ENCODE measurements at regions not wholly inside any gene's neighbourhood (a gene's known extent, or its start where the extent isn't known, plus 50 kb on each side); places are given as distances from the start of the nearest gene placed in this dataset.

DNA sequence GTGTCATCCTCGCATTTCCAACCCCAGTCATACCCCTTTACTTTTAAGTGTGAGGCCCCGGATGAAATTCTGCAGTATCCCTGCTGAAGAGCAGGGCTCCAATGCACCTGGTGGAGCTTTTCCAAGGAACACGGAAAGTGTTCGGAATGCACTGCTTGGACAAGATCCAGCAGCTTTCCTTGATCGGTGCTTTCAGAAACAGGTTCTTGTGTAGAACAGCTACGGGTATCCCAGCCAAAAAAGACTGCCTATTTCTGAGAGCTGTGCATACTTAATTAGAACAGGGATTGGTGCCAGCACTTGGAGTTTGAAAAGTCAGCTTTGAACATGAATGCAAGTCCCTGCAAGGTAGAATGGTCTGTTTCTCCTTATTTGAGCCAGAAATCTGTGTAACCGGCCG lies 87.2 kb upstream of the C1QTNF9B start:
- DNase-seq: no peak

DNA sequence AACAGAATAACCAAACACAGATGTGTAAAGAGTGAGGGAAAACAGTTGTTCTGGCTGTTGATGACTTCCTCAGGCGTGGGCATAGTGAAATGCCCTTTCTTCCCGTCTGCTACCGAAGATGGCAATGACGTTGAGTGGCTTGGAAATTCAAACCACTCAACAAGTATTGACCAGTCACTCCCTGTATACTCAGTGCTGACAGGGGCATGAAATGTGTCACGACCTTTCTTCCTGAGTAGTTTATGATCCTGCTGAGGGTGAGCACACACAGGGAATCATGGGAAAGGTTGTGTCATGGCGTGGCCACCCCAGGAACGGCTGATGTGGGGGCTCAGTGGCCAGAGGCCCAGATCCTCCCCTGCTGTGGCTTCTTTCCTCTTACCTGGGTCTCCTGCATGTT lies 87.8 kb upstream of the C1QTNF9B start:
- no peak for DNase-seq

DNA sequence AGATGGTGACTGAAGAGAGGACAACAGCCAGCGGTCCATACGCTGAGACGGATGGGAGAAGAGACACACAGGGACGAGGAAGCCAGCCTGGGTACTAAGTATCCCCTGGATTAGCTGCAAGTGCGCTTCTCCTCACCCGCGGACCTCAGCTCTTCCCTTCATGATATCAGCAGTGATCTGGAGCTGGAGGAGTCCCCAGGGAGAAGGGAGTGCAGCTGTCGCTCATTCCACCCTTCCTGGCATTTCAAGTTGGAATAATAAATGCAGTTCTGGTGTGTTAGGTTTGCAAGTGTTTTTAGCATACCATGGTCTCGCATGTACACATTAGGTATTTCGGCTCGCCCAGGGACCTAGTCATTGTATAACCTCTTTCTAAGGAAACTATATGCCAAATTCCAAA lies 88.5 kb upstream of the C1QTNF9B start:
- peak; percentile 36 for DNase-seq

DNA sequence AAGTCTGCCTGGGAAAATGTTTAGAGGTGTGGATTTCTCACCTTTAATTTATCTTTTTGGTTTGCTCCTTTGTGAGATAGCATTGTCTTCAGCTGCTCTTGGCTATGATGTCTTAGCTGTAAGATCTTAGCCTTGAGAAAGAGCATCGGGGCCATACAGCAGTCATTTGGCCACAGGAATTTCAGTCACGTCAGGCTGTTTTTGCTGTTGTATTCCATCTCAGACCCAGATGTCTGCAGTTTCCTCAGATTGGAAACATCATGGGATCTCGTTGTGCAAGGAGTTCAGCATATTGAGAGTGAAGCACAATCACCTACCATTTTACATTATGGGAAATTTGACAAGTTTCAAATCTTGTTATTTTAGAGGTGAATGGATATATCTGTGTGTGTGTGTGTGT lies 89.3 kb upstream of the C1QTNF9B start:
- DNase-seq: peak; percentile 91

DNA sequence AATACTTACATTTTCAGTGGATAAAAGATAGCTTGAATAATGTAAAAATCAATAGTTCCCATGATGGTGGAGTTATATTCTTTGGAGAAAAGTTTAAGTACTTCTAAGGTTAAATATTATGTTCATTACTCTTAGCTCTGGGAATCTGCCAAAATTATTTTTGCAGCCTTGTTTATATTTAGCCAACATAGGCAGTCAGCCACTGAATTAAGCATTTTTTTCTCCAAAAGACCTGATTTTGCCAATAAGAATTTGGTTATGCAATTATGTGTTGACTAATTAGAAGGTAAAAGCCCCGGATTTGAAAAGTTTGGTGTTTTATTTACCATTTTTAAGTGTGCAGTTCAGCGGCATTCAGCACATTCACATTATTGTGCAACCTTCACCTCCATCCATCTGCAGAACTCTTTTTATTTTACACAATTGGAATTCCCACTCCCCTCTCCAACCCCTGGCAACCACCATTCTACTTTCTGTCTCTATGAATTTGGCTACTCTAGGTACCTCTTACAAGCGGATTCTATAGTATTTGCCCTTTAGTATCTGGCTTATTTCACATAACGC lies 90.1 kb upstream of the C1QTNF9B start:
- DNase-seq: peak; percentile 54

DNA sequence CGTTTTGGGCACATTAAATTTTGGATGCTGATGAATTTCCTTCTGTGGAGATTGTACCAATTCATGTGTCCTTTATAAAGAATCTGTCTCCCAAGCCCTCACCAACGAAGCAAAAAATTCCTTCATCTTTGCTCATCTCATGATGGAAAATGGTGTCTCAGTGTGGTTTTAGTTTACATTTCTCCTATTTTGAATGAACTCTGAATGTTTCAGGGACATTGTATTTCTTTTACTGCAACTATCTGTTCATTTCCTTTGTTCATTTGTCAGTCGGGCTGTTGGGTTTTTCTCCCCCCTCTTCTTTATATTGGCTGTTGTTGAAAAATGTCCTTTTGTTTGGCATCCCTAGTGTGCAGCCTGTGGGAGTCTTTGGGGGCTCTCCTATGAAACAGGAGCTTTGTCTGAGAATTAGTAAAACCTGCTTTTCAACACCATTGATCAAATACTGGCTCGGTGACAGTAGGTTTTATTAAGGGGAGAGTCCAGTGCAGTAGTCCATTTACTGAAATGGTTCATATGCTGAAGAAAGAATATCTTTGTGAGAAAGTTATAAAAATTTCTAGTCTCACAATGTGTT lies 91.3 kb upstream of the C1QTNF9B start:
- DNase-seq: peak; percentile 47

DNA sequence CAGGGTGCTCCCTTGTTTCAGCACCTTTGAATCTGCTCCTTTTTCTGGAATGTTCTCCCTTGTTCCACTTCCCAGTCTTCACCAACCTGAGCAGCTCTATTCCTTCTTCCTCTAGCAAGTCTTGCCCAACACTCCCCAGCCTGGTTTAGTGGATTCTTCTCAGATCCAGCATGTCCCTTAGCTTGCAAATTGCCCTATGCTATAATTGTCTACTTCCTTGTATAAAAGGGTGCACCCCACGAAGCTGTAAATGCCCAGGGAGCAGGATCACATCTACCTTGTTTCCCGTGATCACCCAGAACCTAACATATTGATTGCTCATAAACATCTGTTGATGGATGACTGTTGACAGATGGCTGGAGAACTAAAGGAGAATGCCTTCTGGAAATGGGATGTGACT lies 93.2 kb upstream of the C1QTNF9B start:
- DNase-seq: no peak

DNA sequence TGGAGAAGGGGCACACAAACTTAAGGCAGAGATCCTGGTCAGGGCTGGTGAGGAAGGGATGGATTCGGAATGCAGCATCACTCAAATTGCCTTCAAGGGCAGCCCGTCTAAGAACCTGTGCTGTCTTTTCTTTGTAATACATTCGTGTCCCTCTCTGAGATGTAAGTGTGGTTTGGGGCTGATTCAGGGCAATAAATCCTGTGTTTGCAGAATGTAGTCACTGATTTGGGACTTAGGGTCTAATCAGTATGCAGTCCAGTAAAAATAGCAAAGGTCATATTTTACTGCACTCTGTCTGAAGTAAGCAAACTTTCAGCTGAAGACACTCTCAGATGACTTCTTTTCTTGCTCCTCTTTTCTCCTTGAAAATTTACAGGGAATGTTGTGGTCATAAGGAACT lies 93.8 kb upstream of the C1QTNF9B start:
- no peak for DNase-seq

DNA sequence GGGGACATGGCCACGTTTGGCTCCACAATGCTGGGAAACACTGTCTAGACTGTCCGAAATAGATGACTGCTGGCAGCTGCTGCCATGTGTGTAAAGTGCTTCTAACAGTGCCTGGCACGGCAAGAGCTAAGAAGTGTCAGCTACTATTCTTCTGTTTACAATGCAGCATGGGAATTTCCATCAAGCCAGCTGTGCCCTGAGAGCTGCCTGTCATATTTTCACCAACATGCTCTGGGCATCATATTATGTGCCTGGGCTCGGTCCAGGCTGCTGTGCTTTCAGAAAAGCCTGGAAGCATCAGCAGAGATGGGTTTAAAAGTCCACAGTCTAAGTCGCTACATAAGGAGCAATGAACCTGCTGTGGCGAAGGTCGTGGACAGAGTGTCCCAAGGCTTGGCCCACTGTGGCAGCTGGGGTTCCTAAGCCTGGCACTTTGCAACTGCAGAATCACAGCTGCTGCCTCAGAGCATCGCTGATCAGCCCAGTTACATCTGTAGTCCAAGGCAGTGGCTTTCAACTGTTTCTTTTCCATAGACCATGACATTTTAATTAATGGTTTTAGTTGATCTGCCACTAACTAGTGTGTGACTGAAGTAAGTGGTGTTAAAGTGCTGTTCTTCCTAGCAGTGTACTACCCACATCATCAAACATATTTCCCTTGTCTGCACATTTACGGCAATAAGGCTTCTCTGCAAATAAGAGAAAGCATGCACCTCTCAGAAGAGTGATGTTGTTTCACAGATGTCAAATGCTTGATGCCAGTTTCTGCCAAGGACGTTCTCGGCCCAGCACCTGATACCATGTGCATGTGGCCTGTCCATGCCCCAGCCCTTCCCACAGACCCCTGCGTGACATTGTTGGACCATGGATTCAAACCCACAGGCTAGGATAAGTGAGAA lies 95.7 kb upstream of the C1QTNF9B start:
- no peak for DNase-seq

DNA sequence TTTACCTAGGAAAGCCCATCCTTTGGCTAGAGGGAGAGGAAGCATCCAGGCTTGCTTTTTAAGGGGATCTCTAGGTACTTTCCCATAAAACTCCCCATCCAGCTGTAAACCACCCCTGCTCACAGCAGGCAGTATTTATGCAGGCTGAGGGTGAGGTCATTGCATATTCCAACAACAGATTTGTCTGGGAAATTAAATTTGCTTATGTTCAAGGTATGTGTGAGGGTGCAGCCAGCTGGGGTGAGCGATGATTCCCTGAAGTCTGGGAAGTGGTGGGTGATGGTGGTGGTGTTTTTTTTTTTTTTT lies 96.3 kb upstream of the C1QTNF9B start:
- DNase-seq: peak; percentile 61

DNA sequence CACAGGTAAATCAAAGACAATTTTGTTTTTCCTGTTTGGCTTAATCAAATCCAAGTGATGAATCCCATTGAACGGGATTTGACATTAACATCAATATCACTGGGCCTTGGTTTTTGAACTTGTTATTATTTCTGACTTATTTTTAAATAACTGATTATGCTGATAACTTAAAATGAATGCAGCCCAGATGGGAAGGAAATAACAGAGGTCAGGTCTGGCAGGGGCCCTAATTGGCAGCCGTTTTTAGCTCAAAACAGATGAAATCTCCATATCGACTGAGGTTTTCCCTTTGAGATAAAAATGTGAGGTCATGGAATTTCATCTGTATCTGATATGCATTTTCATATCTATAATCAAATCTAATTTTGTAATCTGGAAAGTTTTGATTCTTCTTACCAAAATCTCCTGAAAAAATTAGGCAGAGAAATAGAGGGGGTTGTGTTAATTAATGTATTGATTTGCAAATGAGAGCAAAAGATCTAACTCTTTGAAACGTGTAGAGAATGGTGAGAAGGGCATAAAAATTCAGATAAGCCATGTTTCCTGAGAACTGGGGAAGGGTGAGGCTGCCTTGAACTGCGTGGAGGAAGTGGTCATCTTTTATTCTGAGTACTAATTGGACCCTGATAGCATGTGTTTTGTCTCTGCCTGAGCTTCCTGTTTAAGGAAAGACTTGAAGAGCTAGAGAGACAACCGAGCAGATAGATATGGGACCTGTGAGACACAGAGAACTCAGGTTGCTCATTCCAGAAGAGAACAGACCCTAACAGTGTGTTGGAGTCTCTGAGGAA lies 98.2 kb upstream of the C1QTNF9B start:
- DNase-seq: no peak

DNA sequence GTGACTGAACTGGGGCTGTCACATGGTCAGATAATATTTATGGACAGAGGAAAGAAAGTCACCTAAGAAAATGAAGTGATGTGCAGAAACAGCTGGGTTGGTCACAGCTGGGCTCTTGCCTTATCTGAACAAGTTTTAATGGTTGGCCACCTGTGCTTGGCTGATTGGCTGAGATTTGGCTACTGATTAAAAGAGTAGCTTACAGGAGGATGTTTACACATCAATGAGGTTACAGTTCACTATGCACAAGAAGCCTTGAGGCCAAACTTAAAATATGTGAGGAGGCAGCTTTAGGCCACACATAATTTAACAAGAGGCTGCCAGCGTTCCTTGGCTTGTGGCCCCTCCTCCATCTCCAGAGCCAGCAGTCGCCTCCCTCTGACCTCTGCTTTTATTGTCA lies 99.2 kb upstream of the C1QTNF9B start:
- no peak for DNase-seq

DNA sequence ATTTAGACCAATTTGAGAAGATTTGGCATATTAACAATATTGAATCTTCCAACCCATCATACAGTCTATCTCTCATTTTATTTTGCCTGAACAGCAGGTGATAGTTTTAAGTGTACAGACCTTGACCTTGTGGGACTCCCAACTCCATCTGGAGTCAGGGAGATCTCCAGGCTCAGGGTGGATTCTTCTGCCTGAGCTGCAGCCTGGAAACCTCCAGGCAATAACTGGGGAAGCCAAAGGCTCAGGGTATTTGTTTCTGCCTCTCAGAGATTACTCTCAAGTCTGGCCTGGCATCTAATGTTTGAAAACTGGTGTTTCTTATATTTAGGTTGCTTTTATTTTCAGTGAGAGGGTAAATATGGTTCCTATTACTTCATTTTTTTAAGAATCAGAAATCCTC lies 102.1 kb upstream of the C1QTNF9B start:
- no peak for DNase-seq

DNA sequence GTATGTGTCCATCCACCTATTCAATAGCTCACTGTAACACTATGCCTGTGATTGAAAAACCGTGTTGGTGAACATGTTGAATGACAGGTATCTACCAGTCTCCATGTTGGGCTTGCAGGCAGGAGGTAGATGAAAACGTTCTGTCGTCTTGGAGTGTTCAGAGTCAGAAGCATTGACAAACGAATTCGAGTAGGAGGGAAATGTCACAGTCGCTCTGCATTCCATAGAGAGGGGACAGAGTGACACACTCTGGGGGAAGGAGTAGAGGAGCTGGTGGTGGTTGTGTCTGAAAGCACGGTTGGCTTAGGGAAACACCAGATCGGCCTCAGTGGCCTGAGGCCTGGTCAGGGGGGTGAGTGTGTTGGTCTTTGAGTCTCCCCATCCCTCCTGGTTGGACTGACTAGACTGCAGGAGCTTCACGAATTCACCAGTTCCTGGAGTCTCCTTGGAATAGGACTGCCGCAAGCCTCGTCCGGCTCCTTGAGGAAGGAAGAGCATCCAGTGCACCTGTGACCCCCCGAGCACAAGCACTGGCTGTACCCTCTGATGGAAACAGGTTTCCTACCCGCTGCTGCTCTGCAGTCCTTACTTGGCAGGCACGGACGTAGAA lies 105.0 kb upstream of the C1QTNF9B start:
- DNase-seq: no peak

DNA sequence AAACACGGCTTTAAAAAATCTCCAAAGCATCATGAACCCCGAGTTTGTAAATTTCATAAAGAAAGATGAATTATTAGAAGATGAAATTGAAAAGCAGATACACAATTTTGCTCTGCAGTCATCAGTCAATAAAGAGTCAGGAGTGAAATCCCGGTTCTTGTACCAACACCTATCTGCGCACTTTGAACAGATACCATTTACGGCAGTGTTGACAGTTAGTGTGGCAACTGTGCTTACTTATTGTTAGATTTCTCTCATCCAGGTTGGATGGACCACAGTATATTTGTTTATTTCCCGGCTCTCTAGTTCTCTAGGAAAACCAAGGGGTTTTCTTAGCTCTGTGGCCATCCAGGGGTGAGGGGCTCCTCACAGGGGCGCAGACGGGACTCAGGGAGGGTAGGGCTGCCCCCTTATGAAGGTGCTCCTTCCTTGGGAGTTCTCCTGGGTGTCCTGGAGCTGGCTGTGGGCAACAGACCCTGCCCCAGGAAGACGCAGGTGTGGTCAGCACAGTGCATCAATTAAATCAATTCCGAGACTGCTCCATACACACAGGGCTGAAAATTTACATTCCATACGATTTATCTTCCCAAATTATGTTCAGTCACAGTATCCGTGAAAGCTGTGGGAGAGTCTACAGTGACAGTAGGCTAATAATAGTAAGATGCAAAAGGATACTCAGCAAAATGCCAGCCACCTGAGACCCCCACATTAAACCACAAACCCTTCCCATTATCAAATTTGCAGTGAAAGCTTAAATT lies 107.0 kb upstream of the C1QTNF9B start:
- no peak for DNase-seq

DNA sequence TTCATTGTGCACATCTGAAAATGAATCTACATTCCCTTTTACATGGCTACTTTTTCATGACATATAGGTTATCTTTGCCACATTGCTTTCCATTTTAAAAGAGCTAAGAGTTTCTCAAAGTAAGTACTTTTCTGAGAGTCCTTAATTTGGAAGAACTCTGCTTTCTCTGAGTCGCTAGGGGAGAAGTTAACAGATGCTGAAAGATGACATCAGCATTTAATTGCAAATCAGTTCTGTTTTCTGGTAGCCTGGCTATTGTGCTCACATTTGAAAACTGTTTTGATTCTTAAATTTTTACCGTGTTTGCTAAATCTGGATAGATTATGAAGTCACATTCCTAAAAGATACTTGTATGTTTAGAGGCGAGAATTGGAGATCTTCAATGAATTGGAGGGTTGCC lies 107.7 kb upstream of the C1QTNF9B start:
- no peak for DNase-seq

DNA sequence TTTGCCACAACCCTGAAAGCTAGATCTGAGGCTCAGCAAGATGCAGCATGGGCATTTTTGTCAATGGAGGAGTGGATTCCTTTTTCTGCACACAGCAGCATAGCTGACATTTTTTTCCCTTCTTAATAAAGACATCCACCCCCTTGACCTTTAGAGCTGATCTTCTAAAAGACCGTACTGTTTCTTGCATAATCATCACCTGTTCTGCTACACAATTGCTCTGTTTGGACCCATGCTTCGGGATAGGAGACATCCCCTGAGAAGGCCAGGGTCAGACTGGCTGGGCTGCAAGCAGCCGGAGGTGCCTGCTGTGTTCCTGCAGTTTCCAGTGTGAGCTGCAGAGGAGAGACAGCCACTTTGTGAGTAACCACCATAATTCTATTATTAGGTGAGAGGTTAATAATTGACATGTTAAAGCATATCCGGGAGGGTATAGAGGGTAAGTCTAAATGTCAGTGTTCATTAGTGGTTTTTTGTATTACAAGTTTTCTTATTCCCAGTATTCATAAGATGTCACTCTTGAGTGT lies 108.5 kb upstream of the C1QTNF9B start:
- no peak for DNase-seq

DNA sequence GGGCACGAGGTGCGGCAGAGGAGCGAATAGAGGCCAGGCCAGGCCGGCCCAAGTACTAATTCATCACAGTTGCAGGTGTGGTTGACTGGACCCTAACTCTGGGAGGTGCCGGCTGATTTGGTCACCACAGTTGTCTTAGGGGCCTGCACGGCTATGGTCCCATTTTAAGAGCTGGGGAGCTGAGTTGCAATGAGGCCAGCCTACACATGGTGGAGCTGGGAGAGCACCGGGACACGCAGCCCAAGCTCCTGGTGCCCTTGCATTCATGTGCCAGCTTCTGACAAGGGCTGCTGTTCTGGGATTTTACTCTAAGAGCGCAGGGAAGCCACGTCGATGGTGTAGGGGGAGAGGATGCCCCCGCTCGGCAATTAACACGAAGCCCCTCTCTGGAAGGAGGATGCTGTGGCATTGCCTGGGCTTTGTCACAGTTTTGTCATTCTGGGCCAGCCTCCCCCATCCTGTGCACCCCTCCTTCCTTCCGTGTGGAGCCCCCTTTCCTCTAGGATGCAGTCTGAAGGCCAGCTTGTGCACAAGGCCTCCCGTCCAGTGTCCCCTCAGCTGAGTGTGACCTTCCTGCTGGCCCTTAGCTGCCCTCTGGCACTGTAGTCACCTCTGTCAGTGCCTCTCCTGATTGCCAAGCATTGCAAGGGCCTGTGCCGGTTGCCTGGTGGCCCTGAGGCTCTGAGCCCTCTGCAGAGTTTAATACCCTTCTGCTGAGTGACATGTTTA lies 109.4 kb upstream of the C1QTNF9B start:
- no peak for DNase-seq

DNA sequence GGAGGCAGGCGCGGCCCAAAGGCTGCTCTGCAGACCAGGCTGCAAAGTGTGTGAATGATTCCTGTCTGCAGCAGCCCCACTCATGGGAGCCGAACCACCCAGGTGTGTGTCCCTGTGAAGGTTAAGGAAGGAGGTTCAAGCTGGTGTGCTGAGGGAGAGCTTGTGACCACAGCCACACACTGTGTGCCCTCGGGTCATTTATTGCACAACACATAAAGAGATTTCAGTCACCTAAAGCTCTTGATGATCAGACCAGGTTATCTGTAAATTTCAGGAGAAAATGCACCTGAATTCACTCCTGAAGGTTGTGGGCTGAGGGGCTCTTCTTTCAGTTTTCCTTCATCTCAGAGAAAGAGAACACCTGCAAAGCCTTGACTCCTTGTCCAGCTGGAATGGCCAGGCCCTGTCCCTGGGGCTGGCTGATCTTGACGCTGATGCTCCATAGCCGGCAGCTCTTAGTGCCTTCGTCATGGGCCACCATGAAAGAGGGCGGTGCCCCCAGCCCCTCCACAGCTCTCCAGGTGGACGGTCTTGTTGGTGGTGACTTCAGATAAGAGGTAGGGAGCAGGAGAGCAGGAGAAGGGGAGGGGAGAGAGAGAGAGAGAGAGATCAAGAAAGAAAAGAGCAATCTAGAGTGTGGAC lies 110.8 kb upstream of the C1QTNF9B start:
- DNase-seq: no peak

DNA sequence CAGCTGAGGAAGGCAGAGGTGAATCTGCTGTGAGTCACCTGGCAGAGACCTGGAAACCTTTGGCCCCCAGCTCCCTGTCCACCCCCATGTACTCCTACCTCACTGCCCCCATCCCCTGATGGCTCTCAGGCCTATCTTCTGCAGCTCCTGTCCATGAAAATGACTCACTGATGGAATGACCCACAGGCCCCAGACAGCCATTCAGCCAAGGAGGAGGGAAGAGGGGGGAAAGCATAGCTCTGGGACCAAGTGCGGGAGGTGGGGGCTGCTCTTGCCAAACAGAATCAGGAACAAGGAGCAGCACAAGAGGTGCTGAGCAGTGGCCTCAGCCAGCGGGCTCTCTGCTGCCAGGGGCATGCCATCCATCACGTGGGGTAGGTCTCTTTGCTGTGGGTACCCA lies 111.4 kb upstream of the C1QTNF9B start:
- DNase-seq: no peak

DNA sequence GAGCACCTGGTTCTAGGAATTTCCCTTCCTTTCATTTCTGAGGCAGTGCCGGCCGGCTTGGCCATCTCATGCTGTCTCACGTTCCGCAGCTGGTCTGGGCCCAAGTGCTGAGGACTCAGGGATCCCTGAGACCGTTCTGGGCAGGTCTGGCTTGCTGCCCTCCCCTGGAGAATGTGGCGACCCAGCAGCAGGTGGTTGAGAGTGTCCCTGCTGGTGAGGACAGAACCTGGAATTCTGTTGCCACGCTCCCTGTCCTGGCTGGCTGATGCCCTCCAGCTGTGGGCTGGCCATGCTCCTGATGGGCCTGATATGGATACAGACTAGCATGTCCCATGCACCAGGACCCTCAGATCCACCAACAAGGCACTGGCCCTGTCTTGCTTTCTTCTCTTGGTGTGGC lies 114.0 kb upstream of the C1QTNF9B start:
- DNase-seq: no peak

Data from fibroblast of skin of scalp (primary cell).